NOMO-1 treated with dmso at 0.1 percent for 144 hours (cell line): ENCODE measurements at regions not wholly inside any gene's neighbourhood (a gene's known extent, or its start where the extent isn't known, plus 50 kb on each side); places are given as distances from the start of the nearest gene placed in this dataset.

ENCODE experiments used
- DNase-seq: peaks from one replicate; lab custom pipeline; 2025; ENCODE audit not compliant: unreplicated experiment; lab: John Stamatoyannopoulos, UW

DNA sequence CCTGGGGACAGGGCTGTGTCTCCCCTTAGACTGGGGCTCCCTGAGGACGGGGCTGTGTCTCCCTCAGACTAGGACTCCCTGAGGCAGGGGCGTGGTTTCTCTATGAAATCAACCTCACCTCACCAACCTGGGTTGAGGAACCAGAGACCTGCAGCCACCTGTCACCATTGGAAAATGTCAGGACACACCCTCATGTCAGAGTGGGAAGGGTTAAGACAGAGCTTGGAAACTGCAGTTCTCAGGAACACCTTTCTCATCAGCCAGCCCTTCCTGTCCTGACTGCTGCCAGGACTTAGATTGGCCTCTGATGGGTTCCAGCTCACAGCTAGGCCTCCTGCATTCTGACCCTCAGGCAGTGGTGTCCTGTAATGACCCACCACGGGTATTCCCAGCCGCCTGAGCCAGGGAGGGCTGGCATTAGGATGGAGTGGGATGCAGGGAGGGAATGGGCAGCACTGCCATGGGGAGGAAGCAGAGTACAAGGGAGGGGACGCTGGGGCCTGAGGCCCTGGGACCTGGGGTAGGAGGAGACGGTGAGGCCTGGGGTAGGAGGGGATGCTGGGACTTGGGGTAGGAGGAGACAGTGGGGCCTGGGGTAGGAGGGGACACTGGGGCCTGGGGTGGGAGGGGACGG, 76.3 kb downstream of the MRPL14 start:
- no peak for DNase-seq

DNA sequence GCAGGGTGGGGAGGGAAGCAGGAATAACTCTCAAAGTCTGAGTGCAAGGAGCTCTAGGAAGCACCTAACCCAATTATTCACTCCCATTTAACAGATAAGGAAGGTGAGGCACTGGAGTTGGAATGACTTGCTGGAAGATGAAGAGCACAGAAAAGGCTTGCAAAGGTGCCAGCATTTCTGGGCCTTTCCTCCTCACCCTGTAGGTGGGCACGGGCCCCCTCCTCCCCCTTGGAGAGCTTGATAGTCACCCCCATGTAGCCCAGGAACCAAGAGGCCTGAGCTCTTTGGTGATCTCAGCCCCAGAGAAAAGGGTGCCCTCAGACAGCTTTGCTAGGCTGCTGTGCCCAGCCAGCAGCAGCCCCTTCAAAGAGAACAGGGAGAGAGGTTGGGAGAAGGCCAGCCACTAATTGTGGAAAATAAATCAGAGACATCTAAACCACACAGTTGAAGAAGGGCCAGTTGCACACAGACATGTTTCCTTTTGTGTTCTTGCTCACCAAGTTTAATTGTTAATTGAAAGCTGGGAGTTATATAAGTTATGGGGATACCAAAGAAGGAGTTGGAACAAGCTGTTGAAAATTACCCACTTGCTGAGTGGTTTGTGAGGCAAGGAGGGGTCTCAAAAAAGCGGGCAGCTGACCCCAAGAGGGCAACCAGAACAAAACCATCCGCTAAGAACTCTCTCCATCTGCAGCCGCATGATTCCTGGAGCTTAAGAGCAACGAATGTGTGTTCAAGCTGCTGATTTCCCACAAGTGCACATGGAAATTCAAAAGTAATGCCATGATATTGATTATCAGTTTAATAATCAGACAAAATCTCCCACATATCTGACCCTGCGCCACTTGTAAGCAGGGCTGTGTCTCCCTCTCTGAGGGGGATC, 77.0 kb downstream of the MRPL14 start:
- DNase-seq = no peak

DNA sequence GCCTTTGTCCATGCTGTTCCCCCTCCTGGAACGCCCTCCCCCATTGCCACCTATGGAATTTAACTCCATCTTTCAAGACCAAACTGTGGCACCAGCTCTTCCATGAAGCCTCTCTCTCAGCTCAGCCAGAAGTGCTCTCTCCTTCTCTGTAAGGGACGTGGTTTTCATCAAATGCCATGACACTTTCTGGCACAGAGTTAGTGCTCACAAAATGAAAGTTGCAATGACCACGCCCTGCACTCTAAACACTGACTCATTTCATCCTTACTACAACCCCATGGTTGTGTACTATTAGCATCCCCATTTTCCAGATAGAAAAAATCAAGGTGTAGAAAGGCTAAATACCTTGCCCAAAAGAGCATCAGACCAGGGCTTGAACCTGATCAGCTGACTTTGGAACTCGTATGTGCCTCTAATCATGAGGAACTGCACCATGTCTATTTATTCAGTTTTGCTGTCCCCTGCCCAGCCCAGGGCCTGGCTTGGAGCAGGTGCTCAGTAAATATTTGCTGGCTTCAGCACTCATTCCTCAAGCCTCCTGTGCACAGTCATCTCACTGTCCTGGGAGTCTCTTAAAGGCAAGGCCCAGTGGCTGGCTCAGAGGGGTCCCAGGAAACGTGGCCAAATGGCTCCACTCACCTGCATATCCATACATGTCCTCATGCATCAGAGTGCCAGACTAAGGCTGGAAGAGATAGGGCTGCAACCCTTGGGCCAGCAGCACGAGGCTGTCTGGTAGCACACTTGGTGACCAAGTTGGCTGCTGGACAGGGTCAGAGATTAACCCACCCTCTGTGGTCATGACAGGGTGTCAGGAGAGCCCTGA, 77.9 kb downstream of the MRPL14 start:
- DNase-seq = no peak

DNA sequence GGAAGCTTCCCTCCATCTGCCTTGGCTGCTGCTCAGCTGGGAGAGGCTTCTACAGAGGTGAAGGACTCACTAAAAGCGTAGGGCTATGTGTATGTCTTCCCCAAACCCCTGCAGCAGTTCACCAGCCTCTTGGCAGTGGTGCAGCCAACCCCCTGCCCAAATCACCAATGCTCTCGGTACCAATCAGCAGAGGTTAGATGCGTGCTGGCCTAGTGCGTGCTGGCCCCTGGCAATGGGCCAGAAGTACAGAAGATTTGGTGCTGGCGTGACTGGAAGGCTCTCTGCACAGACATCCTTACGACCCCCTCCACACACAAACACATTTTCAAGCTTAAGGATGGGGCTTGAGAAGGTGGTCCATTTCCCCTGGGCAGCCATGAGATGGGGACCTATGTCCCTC, 79.0 kb downstream of the MRPL14 start:
- no peak for DNase-seq

DNA sequence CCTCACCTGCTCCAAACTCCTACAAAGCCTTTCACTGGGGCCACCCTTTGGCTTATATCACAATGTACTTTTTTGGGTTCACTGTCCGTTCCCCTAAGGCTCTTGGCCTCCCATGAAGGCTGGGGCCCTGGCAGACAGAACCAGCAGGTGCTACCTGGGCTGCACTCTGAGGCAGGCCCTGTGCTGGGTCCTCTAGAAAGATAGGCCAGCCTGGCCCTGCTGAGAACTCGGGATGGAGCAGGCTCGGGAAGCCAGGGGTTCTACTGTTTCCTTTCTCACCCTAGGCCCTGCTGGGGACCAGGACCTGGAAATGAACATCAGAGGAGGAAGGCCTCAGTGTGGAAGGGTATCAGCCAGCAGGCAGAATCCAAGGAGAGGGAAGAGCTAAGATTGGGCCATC, 79.5 kb downstream of the MRPL14 start:
- DNase-seq = no peak

DNA sequence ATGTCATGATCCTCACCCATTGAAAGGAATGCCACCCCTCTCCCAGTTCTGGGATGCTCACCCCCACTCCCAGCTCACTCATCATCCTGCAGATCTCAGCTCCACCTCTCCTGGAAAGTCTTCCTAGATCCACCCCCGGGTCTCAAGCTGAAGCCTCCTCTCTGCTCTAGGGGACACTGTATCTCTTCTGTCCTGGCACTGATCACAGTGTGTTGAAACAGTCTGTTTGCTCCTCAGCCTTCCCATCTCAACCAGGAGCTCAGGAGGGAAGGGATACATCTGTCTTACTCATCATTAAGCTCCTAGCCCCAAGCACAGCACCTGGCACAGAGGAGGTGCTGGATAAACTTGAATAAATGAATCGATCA, 80.1 kb downstream of the MRPL14 start:
- no peak for DNase-seq

DNA sequence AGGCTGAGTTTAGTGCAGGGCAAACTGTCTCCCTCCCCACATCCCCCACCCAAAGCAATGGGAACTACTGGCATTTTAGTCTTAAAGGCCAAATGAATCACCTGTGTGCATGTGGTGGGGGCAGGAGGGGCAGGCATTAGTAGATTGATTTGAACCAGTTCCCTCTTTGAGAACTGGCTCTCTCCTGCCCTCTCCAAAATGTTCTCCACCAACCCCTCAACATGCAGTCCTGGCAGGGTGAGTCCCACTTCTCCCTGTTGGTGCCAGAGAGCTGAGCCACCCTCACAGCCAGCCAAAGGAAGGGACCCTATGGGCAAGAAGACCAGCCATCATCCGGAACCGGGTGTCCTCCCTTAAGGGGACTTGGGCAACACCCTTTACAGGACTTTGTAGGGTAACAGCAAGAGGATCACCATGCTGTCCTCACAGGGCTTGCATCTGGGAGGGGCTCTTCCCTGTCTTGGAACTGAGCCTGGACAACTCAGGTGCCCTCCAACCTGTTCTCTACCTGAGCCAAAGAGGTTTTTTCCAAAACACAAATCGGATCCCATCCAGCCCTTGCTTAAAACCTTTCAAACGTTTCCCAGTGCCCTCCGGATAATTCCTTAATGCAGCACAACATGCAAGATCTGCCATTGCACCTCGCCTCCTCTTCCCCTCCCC, 80.6 kb downstream of the MRPL14 start:
- DNase-seq = no peak

DNA sequence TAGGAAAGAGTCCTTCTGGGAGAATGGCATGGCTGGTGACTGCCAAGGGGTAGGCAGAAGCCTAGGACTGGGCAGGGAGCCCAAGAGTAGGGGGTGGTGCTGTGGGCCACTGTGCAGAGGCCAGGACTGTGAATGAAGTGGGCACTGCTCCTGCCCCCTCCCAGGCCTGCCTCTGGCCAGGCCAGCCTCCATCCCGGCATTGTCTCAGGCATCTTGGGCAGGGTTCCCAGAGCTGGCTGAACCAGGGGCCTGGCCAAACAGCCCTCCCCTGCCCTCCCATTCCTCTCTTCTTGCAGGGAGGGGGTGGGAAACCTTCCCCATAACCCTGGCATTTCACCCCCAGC, 81.6 kb downstream of the MRPL14 start:
- DNase-seq = no peak

DNA sequence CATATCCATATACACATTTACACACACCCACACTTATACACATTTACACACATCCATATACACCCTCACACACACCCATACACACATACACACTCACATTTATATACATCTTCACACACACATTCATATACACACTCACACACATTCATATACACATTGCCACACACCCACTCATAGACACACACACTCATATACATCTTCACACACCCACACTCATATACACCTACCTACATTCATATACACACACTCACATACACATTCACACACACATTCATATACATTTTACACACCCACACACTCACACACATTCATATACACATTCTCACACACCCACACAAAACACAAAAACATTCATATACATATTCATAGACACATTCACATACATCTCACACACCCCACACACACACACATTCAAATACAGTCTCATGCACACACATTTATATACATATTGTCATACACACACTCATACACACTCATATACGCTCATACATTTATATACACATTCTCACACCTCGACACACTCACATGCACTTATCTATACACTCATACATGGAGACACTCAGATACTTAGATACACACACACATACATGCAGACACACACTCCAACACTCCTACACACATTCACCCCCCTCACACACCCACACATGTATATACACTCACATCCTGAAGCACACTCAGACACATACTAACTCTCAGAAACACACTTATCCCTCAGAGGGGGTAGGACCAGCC, 82.1 kb downstream of the MRPL14 start:
- DNase-seq = no peak

DNA sequence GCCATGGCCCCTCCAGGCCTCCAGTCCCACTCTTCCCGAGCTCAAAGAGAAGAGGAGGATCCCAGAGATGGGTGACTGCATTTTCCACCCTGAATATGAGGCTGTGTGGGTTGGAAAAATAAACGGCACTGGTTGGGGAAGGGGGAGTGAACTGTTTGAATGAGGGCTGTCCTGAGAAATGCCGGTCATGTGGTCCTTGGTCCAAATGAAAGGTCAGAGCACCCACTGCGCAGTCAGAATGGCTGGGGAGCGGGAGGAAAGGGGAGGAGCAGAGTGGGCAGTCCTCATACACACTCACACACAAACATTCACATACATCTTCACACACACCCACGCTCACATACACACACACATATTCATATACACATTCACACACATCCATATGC, 83.1 kb downstream of the MRPL14 start:
- no peak for DNase-seq

DNA sequence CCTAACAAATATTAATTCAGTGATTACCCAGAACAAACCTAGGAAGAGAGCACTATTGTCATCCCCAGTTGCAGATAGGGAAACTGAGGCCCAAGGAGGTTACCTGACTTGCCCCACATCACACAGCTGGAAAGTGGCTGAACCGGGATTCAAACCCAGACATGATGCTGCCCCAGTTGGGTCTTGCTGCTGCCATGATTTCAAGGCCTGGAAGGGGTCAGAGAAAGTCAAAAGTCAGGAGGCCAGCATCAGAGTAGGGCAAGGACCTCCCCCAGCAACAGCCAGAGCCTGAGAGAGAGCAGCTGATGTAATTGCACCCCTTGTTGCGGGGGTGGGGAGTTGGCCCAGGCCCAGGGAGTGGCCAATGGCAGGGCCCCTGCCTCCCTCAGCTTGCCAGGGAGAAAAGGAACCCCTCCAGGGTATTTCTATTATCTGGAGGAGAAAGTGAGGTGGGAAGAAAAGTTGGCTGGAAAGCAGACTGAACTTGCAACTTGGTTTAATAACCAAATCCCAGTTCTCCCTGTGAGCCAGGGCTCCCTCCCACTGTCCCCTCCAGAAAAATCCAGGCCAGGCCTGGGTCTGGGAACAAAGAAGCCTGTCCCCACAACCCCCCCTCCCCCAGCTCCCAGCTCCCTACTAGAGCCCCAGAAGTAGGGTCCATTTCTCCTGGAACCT, 83.6 kb downstream of the MRPL14 start:
- DNase-seq = no peak

DNA sequence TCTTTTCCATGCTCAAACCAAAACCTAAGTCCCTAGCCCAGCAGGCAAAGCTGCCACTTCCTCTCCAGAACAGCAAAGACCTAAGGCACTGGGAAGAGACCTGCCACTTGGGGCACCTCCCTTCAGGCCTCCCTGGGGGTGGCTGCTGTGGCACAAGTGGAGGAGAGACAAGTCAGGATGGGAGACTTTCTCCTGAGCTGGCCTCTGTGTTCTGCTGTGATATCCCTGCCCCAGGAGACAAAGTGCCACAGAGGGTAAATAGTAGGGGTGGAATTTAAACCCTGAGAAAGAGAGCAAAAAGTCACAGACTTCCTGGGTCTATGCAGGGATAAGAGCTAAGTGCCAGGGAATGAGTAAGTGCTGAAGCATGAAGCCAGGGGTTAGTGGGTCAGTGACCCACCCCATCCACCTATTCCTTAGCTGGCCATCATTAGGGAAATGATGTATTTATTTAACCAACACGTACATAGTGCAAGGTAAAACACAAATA, 84.2 kb downstream of the MRPL14 start:
- no peak for DNase-seq

DNA sequence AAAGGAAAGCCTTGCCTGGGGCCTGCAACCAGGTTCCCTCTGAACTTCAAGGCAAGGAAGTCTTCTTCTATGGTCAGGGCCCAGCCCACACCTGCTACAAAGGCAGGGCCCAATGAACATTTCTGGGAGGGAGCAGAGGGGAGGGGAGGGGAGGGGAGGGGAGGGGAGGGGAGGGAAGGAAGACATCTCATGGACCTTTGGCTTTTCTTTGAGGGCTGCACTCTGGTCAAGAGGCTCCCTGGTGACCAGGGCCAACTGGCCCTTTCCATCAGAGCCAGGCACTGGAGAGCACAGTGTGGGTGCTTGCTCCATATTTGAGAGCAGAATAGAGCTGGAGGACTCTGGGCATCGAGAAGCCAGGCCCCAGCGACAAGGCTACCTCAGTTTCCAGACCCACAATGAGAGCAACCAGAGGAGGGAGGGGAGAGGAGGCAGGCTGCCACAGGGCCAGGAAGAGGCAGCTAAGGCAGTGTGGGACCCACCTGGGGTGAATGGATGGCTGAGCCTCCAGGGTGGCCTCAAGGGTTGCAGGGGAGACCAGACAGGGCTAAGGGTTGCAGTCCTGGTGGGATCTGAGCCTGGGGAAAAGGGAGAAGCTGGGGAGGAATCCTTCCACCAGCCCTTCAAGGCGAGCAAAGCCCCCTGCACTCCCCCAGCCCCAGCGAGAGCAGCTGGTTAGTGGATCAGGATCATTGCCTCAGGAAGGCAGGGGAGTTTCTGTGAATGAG, 84.8 kb downstream of the MRPL14 start:
- no peak for DNase-seq

DNA sequence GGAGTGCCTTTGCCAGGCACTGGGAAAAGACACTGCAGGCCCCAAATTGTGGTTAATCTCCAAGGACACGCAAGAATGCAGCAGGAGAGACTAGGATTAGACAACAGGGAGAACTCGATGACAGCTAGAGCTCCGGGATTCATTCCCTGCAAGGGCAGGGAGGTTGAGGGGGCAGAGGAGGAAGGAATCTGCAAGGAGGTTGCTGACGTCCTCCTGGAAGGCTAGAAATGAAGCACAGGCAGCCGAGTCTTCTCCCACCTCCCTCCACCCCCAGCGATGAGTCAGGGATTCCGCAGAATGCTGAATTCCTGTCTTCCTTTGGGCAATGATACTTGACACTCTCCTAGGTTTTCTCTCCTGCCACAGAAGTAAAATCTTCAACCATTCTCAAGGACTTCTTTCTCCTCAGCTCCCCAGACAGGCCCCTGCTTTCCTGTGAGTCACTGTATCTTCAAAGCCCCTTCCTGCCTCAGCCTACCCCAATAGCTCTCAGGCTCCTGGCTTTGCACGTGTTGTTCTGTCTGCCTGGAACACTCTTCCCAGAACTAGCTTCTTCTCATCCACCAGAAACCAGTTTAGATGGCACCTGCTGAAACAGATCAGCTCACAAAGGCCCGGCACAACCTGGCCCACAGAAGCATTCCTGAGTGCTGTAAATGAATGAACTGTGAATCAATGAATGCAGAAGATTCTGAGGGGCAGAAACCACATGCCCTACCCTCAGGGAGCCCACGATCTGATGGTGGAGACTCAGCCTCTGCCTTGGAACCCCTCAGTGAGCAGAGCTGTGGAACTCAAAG, 85.6 kb downstream of the MRPL14 start:
- no peak for DNase-seq

DNA sequence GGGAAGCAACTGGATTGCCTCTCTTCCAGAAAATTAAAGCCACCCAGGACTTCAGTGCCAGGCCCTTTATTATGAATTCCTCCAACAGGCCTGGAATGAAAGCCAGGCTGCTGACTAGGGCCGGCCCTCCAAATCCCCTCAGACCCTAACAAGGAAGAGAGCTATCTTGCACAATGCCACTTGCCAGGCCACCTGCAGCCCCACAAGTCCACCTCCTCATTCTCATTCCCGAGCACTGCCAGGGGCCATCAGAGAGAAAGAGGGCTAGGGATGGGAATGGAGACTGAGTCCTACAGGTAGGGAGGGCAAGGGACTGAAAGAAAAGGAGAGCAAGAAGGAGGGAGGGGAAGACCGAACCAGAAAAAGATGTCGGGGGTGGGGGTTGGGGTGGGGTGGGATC, 86.5 kb downstream of the MRPL14 start:
- no peak for DNase-seq

DNA sequence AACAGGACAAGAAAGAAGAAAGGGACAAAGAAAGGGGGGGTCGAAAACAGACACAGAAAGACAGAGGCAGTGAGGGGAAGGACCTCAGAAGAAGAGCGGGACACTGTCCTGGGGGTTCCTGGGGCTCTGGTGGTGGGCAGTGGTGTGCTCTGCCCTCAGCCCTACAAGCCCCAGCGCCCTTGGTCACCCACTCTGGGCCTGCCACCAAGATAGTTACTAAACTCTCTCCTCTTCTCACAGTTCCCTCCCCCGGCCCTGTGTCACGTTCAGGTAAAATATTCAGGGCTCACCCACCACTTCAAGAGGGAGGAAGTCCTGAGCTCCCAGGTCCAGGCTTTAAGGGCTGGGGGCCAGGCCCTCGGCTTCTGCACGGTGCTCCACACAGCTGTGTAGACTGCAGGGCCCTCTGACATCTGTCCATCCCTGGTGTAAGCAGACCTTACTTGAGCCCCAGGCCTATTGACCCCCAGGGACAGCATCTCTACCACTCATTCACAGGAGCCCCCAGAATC, 87.4 kb downstream of the MRPL14 start:
- DNase-seq = no peak

DNA sequence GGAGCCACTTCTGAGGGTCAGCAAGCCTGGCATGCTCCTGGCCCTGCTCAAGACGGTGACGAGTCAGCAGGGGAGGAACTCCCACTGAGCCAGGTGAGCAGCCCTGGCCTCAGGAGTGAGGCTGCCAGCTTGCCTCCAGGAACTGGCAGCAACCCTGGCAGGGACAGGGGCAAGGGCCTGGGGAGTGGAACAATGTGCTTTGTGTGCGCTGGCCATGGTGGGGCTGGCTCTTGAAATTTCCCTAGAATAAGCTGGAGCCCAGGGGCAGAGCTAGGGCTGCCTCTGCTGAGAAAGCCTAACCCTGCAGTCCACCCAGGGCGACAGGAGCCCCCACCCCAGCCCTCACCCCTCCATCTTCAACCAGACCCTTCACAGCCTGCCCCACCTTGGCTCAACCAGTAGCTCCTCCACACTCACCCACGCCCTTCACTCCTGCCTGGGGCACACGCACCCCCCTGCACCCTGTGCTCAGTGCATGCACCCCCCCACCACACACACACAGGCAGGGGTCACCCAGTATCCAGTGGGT, 88.0 kb downstream of the MRPL14 start:
- no peak for DNase-seq

DNA sequence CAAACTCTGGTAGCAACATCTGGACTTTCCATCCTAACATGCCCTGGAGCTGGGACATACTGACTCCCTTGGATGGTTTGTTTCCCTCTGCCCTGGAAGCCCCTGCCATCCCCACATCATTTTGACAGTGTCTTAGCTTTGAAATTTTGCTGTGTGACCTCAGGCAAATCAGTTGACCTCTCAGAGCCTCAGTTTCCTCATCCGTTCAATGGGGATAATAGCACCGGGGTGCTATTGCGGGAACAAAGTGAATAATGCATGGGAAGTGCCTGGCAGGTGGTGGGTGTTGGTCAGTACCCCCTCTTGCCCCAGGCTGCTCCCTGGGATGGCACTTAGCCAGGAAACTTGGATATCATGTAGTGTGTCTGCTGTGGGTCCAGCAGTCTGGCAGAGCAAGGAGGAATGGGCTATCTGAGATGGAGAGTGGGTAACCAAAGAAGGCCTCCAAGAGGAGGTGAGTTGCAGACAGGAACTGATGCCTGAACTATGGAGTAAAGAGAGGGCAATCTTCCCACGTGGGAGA, 88.6 kb downstream of the MRPL14 start:
- DNase-seq = no peak
